ENCODE measurements at regions not wholly inside any gene's neighbourhood (a gene's known extent, or its start where the extent isn't known, plus 50 kb on each side); places are given as distances from the start of the nearest gene placed in this dataset.
"Not testable (repeated sequence)": the region's sequence is repeated elsewhere in the genome, so short reads cannot be mapped to it uniquely, and the experiment has no call there.

DNA sequence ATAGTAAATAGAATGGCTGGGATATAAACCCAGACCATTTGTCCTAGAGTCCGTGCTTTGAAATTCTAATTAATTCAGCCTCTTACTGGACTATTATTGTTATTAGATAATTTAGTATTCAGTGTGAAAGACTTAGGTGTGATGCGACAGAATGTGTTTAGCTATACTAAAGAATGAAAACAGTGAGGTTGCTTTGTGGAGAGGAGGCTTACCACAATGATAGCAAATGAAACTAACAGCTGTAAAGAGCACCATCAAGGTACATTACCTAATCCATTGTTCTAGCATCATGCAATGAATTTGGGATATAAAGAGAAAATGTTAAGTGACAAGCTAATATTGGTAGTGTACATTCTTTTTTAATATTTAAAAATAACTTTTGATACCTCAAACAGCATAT is 911.1 kb downstream of the KCNT2 start:
- H3K4me1 ChIP-seq (ENCODE audit: control insufficient read depth, insufficient read depth, low read length, poor library complexity, severe bottlenecking): no peaks in the 10 kb centered on the region
- DNase-seq (no peak), ATAC-seq (ENCODE audit: low read depth in 2 of 2) (no peak)
- H3K27me3 Mint-ChIP-seq: no peaks in the 10 kb centered on the region
- no peaks in the 10 kb centered on the region for H3K9me3 ChIP-seq (ENCODE audit: control insufficient read depth in 2 of 2, low read length in 2 of 2)
- H3K4me3 ChIP-seq (ENCODE audit: low read depth, low read length): no peak overlapping the region
- H3K4me1 Mint-ChIP-seq: no peaks in the 10 kb centered on the region
- H3K36me3 Mint-ChIP-seq: no peaks in the 10 kb centered on the region
- no peak overlapping the region for H3K27ac ChIP-seq (ENCODE audit: insufficient read depth, low read length, poor library complexity, severe bottlenecking)
- no peak overlapping the region for H3K4me3 Mint-ChIP-seq
- H3K27ac Mint-ChIP-seq: no peak overlapping the region
- peaks cover 0 to 1% (median 0%) of the 10 kb centered on the region in 7 donors for H3K9me3 Mint-ChIP-seq
- no peaks in the 10 kb centered on the region for H3K27me3 ChIP-seq (ENCODE audit: control insufficient read depth, insufficient read depth, low read length)
- no peaks in the 10 kb centered on the region for H3K36me3 ChIP-seq (ENCODE audit: control insufficient read depth, insufficient read depth, low read length)

DNA sequence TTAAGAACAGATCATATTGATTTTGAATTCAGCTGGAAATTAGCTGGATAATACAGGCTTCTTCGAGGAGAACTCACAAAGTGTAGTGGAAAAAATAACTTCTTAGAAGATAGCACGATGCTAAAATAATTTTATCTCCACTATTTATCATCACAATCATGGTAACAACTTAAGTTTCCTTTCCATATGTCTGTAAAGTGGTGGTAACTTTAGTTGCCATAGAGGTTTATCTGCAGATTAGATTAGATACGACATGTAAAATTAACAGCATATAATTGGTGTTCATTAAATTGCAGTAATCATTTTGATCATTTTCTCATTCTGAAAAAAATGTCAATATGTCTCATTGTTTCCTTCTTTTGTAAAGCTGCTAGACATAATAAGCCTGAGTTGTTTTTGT is 921.5 kb downstream of the KCNT2 start:
- Mint-ChIP-seq H3K27ac (no peak overlapping the region), H3K4me3 (no peak overlapping the region), H3K36me3 (no peaks in the 10 kb centered on the region), H3K4me1 (no peaks in the 10 kb centered on the region), H3K27me3 (no peaks in the 10 kb centered on the region), H3K9me3 (peaks cover 0 to 3% (median 0%) of the 10 kb centered on the region in 7 donors)
- no peak overlapping the region for H3K4me3 ChIP-seq (ENCODE audit: low read depth, low read length)
- H3K36me3 ChIP-seq (ENCODE audit: control insufficient read depth, insufficient read depth, low read length): no peaks in the 10 kb centered on the region
- H3K27me3 ChIP-seq (ENCODE audit: control insufficient read depth, insufficient read depth, low read length): no peaks in the 10 kb centered on the region
- DNase-seq (no peak), ATAC-seq (ENCODE audit: low read depth in 2 of 2) (no peak)
- H3K27ac ChIP-seq (ENCODE audit: insufficient read depth, low read length, poor library complexity, severe bottlenecking): no peak overlapping the region
- no peaks in the 10 kb centered on the region for H3K4me1 ChIP-seq (ENCODE audit: control insufficient read depth, insufficient read depth, low read length, poor library complexity, severe bottlenecking)
- no peaks in the 10 kb centered on the region for H3K9me3 ChIP-seq (ENCODE audit: control insufficient read depth in 2 of 2, low read length in 2 of 2)

DNA sequence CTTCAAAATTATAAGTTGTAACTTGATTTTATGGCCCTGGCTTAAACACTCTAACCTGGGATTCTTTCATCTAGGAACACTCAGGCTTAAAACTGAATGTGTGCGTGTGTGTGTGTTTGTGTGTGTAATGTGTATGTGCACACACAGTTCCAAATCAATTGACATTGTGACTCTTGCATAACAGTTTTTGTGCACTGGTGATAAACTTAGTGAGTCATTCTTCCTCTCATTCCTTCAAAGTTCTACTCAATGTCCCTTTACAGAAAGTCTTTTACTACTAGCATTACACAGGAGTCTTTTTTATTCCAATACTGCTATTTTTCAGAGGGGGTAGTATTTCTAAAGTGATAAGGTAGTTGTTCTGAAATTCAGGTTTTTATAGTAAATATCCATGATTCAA is 943.6 kb downstream of the KCNT2 start:
- H3K36me3 ChIP-seq (ENCODE audit: control insufficient read depth, insufficient read depth, low read length): no peaks in the 10 kb centered on the region
- Mint-ChIP-seq H3K36me3 (no peaks in the 10 kb centered on the region), H3K4me3 (no peak overlapping the region), H3K27me3 (no peaks in the 10 kb centered on the region), H3K27ac (no peak overlapping the region), H3K4me1 (no peaks in the 10 kb centered on the region), H3K9me3 (peaks cover 0 to 6% (median 4%) of the 10 kb centered on the region in 7 donors)
- H3K27me3 ChIP-seq (ENCODE audit: control insufficient read depth, insufficient read depth, low read length): no peaks in the 10 kb centered on the region
- H3K27ac ChIP-seq (ENCODE audit: insufficient read depth, low read length, poor library complexity, severe bottlenecking): no peak overlapping the region
- H3K9me3 ChIP-seq (ENCODE audit: control insufficient read depth in 2 of 2, low read length in 2 of 2): peaks cover 0 to 5% of the 10 kb centered on the region in 2 experiments
- ATAC-seq (ENCODE audit: low read depth in 2 of 2): no peak
- no peak for DNase-seq
- H3K4me3 ChIP-seq (ENCODE audit: low read depth, low read length): no peak overlapping the region
- H3K4me1 ChIP-seq (ENCODE audit: control insufficient read depth, insufficient read depth, low read length, poor library complexity, severe bottlenecking): no peaks in the 10 kb centered on the region

DNA sequence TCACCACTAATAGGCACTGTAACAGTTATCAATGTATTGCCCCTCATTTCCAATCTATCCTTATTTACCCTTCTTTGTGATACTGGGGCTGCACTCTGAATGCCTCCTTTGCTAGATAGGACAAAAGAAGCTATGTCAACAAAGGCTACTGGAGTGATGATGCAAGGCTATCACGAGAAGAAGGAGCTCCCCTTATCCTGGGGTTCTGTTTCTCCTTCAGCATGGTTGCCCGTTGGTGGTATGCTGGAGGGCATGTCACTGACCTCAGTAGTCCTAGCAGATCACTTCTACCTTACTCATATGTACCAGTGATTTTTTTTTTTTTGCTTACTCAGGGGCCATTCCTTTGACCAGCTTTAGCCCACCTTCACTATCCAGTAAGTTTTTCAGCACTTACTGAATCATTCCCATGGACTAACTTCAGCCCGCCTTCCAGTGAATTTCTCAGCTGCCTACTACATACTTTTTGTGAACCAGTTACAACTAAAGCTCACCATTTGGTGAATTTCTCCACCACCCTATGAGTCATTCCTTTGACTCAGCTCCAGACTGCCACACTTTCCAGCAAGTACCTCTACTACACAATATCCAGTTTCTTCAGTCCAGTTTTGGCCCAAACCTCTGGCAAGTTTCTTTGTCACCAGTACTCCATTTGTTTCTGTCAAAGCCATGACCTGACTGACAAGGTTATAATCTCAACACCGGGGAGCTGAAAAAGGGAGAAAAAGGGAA is 944.5 kb downstream of the KCNT2 start:
- no peak for DNase-seq
- Mint-ChIP-seq H3K27ac (no peak overlapping the region), H3K4me3 (no peak overlapping the region), H3K27me3 (no peaks in the 10 kb centered on the region), H3K9me3 (peaks cover 0 to 7% (median 4%) of the 10 kb centered on the region in 7 donors), H3K36me3 (no peaks in the 10 kb centered on the region), H3K4me1 (no peaks in the 10 kb centered on the region)
- Histone ChIP-seq H3K4me3 (ENCODE audit: low read depth, low read length) (no peak overlapping the region), H3K9me3 (ENCODE audit: control insufficient read depth in 2 of 2, low read length in 2 of 2) (peaks cover 0 to 5% of the 10 kb centered on the region in 2 experiments), H3K27me3 (ENCODE audit: control insufficient read depth, insufficient read depth, low read length) (no peaks in the 10 kb centered on the region), H3K36me3 (ENCODE audit: control insufficient read depth, insufficient read depth, low read length) (no peaks in the 10 kb centered on the region), H3K27ac (ENCODE audit: insufficient read depth, low read length, poor library complexity, severe bottlenecking) (no peak overlapping the region), H3K4me1 (ENCODE audit: control insufficient read depth, insufficient read depth, low read length, poor library complexity, severe bottlenecking) (no peaks in the 10 kb centered on the region)
- no peak for ATAC-seq (ENCODE audit: low read depth in 2 of 2)

DNA sequence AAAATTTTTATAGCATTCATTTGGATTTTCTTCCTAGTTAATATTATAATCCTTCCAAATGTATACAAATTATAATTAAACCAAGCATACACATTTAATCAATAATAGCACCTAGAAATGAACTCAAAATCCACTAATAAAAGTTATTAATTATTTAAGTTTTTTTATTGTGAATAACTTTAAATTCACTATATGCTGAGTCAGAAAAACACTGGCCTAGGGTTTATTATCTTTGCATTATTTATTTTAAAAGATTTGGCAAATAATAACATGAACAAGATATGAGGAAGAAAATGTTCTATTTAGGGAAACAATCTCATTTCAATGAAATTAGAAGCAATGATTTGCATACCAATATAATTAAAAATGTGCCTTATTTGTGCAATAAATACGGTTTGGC is 951.5 kb downstream of the KCNT2 start:
- Histone ChIP-seq H3K4me3 (ENCODE audit: low read depth, low read length) (no peak overlapping the region), H3K36me3 (ENCODE audit: control insufficient read depth, insufficient read depth, low read length) (no peaks in the 10 kb centered on the region), H3K9me3 (ENCODE audit: control insufficient read depth in 2 of 2, low read length in 2 of 2) (peaks cover 0 to 1% of the 10 kb centered on the region in 2 experiments), H3K27ac (ENCODE audit: insufficient read depth, low read length, poor library complexity, severe bottlenecking) (no peak overlapping the region), H3K4me1 (ENCODE audit: control insufficient read depth, insufficient read depth, low read length, poor library complexity, severe bottlenecking) (no peaks in the 10 kb centered on the region), H3K27me3 (ENCODE audit: control insufficient read depth, insufficient read depth, low read length) (no peaks in the 10 kb centered on the region)
- H3K4me1 Mint-ChIP-seq: no peaks in the 10 kb centered on the region
- H3K36me3 Mint-ChIP-seq: no peaks in the 10 kb centered on the region
- no peak overlapping the region for H3K4me3 Mint-ChIP-seq
- peaks cover 0 to 7% (median 0%) of the 10 kb centered on the region in 7 donors for H3K9me3 Mint-ChIP-seq
- ATAC-seq (ENCODE audit: low read depth in 2 of 2) (no peak), DNase-seq (no peak)
- H3K27me3 Mint-ChIP-seq: no peaks in the 10 kb centered on the region
- no peak overlapping the region for H3K27ac Mint-ChIP-seq

DNA sequence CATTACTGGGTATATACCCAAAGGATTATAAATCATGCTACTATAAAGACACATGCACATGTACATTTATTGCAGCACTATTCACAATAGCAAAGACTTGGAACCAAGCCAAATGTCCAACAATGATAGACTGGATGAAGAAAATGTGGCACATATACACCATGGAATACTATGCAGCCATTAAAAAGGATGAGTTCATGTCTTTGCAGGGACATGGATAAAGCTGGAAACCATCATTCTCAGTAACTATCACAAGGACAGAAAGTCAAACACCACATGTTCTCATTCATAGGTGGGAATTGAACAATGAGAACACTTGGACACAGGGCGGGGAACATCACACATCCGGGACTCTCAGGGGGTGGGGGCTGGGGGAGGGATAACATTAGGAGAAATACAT is 959.4 kb downstream of the KCNT2 start:
- H3K27ac Mint-ChIP-seq; H3K27me3 ChIP-seq (ENCODE audit: control insufficient read depth, insufficient read depth, low read length); DNase-seq; H3K4me1 ChIP-seq (ENCODE audit: control insufficient read depth, insufficient read depth, low read length, poor library complexity, severe bottlenecking); H3K4me3 Mint-ChIP-seq; H3K36me3 Mint-ChIP-seq; H3K4me1 Mint-ChIP-seq; H3K4me3 ChIP-seq (ENCODE audit: low read depth, low read length); H3K27ac ChIP-seq (ENCODE audit: insufficient read depth, low read length, poor library complexity, severe bottlenecking); H3K9me3 ChIP-seq (ENCODE audit: control insufficient read depth in 2 of 2, low read length in 2 of 2); ATAC-seq (ENCODE audit: low read depth in 2 of 2); H3K27me3 Mint-ChIP-seq; H3K36me3 ChIP-seq (ENCODE audit: control insufficient read depth, insufficient read depth, low read length): not testable (repeated sequence)
- H3K9me3 Mint-ChIP-seq: peaks cover 3 to 17% (median 7%) of the 10 kb centered on the region in 7 donors

DNA sequence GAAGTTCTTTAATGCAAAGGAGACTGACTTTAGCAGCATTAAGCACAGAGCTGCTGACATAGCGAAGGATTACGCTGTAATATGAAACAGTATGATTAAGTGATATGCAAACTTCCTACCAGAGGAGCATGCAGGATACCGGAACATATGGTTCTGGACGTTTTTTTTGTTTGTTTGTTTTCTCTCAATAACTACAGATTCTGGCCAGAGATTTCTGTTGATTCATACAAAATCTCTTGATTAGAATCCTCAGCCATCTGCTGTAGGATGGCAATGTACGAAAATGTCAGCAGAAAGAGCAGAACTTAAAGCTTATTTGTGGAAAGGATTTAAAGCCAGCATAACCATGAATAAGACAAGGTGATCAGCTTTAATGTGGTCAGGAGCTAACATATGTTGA is 970.7 kb downstream of the KCNT2 start:
- Histone ChIP-seq H3K27me3 (ENCODE audit: control insufficient read depth, insufficient read depth, low read length) (no peaks in the 10 kb centered on the region), H3K4me1 (ENCODE audit: control insufficient read depth, insufficient read depth, low read length, poor library complexity, severe bottlenecking) (no peaks in the 10 kb centered on the region), H3K36me3 (ENCODE audit: control insufficient read depth, insufficient read depth, low read length) (no peaks in the 10 kb centered on the region), H3K9me3 (ENCODE audit: control insufficient read depth in 2 of 2, low read length in 2 of 2) (no peaks in the 10 kb centered on the region), H3K27ac (ENCODE audit: insufficient read depth, low read length, poor library complexity, severe bottlenecking) (no peak overlapping the region), H3K4me3 (ENCODE audit: low read depth, low read length) (no peak overlapping the region)
- Mint-ChIP-seq H3K27ac (no peak overlapping the region), H3K4me1 (no peaks in the 10 kb centered on the region), H3K9me3 (peaks cover 0 to 6% (median 2%) of the 10 kb centered on the region in 7 donors), H3K36me3 (no peaks in the 10 kb centered on the region), H3K4me3 (no peak overlapping the region), H3K27me3 (no peaks in the 10 kb centered on the region)
- DNase-seq (no peak), ATAC-seq (ENCODE audit: low read depth in 2 of 2) (no peak)

DNA sequence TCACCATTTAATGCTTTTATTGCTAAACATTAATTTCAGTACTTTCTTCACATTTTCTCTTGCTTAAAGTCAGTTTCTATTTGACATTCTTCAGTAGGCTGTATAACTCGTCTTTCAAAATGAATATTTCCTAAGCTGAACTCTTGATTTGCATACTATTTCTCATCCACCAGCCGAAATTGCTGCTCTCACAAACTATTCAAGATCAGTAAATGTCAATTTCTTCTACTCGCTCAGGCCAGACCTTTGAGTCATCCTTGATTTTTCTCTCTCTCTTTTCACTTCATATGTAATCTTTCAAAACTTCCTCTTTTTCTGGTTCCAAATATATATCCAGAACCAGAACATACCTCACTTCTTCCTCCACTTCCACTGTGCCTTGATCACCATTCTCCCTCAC is 990.0 kb downstream of the KCNT2 start:
- no peak overlapping the region for H3K27ac Mint-ChIP-seq
- no peaks in the 10 kb centered on the region for H3K4me1 Mint-ChIP-seq
- no peak for DNase-seq
- Histone ChIP-seq H3K36me3 (ENCODE audit: control insufficient read depth, insufficient read depth, low read length) (no peaks in the 10 kb centered on the region), H3K9me3 (ENCODE audit: control insufficient read depth in 2 of 2, low read length in 2 of 2) (no peaks in the 10 kb centered on the region), H3K27me3 (ENCODE audit: control insufficient read depth, insufficient read depth, low read length) (no peaks in the 10 kb centered on the region), H3K4me3 (ENCODE audit: low read depth, low read length) (no peak overlapping the region), H3K4me1 (ENCODE audit: control insufficient read depth, insufficient read depth, low read length, poor library complexity, severe bottlenecking) (no peaks in the 10 kb centered on the region), H3K27ac (ENCODE audit: insufficient read depth, low read length, poor library complexity, severe bottlenecking) (no peak overlapping the region)
- peaks cover 3 to 10% (median 4%) of the 10 kb centered on the region in 7 donors for H3K9me3 Mint-ChIP-seq
- no peak for ATAC-seq (ENCODE audit: low read depth in 2 of 2)
- H3K27me3 Mint-ChIP-seq: no peaks in the 10 kb centered on the region
- H3K36me3 Mint-ChIP-seq: no peaks in the 10 kb centered on the region
- no peak overlapping the region for H3K4me3 Mint-ChIP-seq

All from CD4-positive, CD25-positive, alpha-beta regulatory T cell (primary cell).